ENCODE measurements at regions not wholly inside any gene's neighbourhood (a gene's known extent, or its start where the extent isn't known, plus 50 kb on each side); places are given as distances from the start of the nearest gene placed in this dataset.

- TF ChIP-seq, protein P1, sequence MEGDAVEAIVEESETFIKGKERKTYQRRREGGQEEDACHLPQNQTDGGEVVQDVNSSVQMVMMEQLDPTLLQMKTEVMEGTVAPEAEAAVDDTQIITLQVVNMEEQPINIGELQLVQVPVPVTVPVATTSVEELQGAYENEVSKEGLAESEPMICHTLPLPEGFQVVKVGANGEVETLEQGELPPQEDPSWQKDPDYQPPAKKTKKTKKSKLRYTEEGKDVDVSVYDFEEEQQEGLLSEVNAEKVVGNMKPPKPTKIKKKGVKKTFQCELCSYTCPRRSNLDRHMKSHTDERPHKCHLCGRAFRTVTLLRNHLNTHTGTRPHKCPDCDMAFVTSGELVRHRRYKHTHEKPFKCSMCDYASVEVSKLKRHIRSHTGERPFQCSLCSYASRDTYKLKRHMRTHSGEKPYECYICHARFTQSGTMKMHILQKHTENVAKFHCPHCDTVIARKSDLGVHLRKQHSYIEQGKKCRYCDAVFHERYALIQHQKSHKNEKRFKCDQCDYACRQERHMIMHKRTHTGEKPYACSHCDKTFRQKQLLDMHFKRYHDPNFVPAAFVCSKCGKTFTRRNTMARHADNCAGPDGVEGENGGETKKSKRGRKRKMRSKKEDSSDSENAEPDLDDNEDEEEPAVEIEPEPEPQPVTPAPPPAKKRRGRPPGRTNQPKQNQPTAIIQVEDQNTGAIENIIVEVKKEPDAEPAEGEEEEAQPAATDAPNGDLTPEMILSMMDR (conservative IDR thresholded peaks at IDR 0.05; ENCODE audit: low read depth, low read length), result no peak
- no peak for TF ChIP-seq EZH2 (IDR thresholded peaks at IDR 0.05; ENCODE audit: borderline replicate concordance, low read depth, low read length, poor library complexity, severe bottlenecking)
- Histone ChIP-seq H3K27me3 (replicated peaks; ENCODE audit: insufficient read depth, low read depth, low read length, poor library complexity) (peaks cover 67% of the 10 kb centered on the region), H3K36me3 (ENCODE audit: insufficient read depth, low read length, poor library complexity, severe bottlenecking) (no peaks in the 10 kb centered on the region), H3K4me1 (ENCODE audit: insufficient read depth, low read length, poor library complexity, severe bottlenecking) (no peaks in the 10 kb centered on the region), H3K27ac (ENCODE audit: low read depth, low read length, poor library complexity, severe bottlenecking) (no peak overlapping the region), H3K4me3 (ENCODE audit: low read depth, low read length, poor library complexity, severe bottlenecking) (no peak overlapping the region), H3K9me3 (ENCODE audit: low read depth, low read length, poor library complexity, severe bottlenecking) (no peaks in the 10 kb centered on the region)
- intact Hi-C loops (cut with micrococcal nuclease; ENCODE audit: unreplicated experiment), result no loop called here
- POLR2A ChIA-PET (ENCODE audit: low non-redundant PET), result no interaction called here
- CTCF ChIA-PET, result no interaction called here
- DNase-seq (ENCODE audit: low spot score), result no peak
- no TSS peak for BruUV-seq (replicated peaks)
Observed at GRCh38 chr22:22181341-22181850, 63.2 kb upstream of the VPREB1 start.

DNA sequence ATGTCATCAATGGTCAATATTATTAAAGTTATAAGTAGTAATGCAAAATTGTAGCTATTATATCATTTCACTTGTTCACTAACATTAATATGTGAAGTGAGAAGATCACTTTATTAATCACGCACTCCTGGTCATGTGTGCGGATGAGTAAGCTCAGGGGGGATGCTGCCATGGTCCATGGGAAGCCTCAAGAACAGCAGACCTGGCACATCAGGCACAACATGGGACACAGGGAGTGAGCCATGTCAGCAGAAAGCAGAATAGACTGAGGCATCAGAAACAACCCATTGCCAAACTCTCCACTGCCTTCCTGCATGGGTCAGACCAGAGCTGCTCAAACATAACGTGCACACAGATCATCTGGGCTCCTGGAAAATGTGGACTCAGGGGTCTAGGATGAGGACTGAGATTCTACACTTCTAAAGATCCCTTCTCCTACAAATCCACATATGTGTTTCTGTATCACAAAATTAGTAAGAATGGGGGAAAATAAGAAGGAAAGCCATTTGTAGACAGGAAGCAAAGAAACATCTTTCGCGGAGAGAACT, 63.8 kb upstream of the VPREB1 start:
- Histone ChIP-seq H3K27ac (ENCODE audit: low read depth, low read length, poor library complexity, severe bottlenecking) (no peak overlapping the region), H3K4me3 (ENCODE audit: low read depth, low read length, poor library complexity, severe bottlenecking) (no peak overlapping the region), H3K9me3 (ENCODE audit: low read depth, low read length, poor library complexity, severe bottlenecking) (no peaks in the 10 kb centered on the region), H3K4me1 (ENCODE audit: insufficient read depth, low read length, poor library complexity, severe bottlenecking) (no peaks in the 10 kb centered on the region), H3K27me3 (replicated peaks; ENCODE audit: insufficient read depth, low read depth, low read length, poor library complexity) (peaks cover 61% of the 10 kb centered on the region), H3K36me3 (ENCODE audit: insufficient read depth, low read length, poor library complexity, severe bottlenecking) (no peaks in the 10 kb centered on the region)
- intact Hi-C loops (cut with micrococcal nuclease; ENCODE audit: unreplicated experiment), result no loop called here
- no peak for TF ChIP-seq EZH2 (IDR thresholded peaks at IDR 0.05; ENCODE audit: borderline replicate concordance, low read depth, low read length, poor library complexity, severe bottlenecking)
- TF ChIP-seq, protein P1 (conservative IDR thresholded peaks at IDR 0.05; ENCODE audit: low read depth, low read length), result no peak
- DNase-seq (ENCODE audit: low spot score), result no peak
- POLR2A ChIA-PET (ENCODE audit: low non-redundant PET), result no interaction called here
- CTCF ChIA-PET, result no interaction called here
- no TSS peak for BruUV-seq (replicated peaks)

GRCh38 chr22:22179858-22180257, 64.7 kb upstream of the VPREB1 start:
- DNase-seq (ENCODE audit: low spot score), result no peak
- ChIA-PET CTCF (no interaction called here), POLR2A (ENCODE audit: low non-redundant PET) (no interaction called here)
- intact Hi-C loops (cut with micrococcal nuclease; ENCODE audit: unreplicated experiment), result no loop called here
- Histone ChIP-seq H3K4me1 (ENCODE audit: insufficient read depth, low read length, poor library complexity, severe bottlenecking) (no peaks in the 10 kb centered on the region), H3K4me3 (ENCODE audit: low read depth, low read length, poor library complexity, severe bottlenecking) (no peak overlapping the region), H3K27ac (ENCODE audit: low read depth, low read length, poor library complexity, severe bottlenecking) (no peak overlapping the region), H3K27me3 (replicated peaks; ENCODE audit: insufficient read depth, low read depth, low read length, poor library complexity) (peaks cover 52% of the 10 kb centered on the region), H3K36me3 (ENCODE audit: insufficient read depth, low read length, poor library complexity, severe bottlenecking) (no peaks in the 10 kb centered on the region), H3K9me3 (ENCODE audit: low read depth, low read length, poor library complexity, severe bottlenecking) (no peaks in the 10 kb centered on the region)
- TF ChIP-seq EZH2 (IDR thresholded peaks at IDR 0.05; ENCODE audit: borderline replicate concordance, low read depth, low read length, poor library complexity, severe bottlenecking), result no peak
- TF ChIP-seq, protein P1 (conservative IDR thresholded peaks at IDR 0.05; ENCODE audit: low read depth, low read length), result no peak
- BruUV-seq (replicated peaks), result no TSS peak

Data from A673 (cell line).